Glutamatergic neuron (in vitro differentiated cells): ENCODE measurements at regions not wholly inside any gene's neighbourhood (a gene's known extent, or its start where the extent isn't known, plus 50 kb on each side); places are given as distances from the start of the nearest gene placed in this dataset.

Experiments used
- DNase-seq: peaks from one replicate; pipeline ENCODE4 v3.0.0; 2022
- H3K27ac Mint-ChIP-seq: one replicate; pipeline ENCODE4 v1.8.0; 2020; ENCODE audit warnings: mild to moderate bottlenecking, mixed read lengths, inconsistent platforms; ENCODE audit not compliant: unreplicated experiment
- H3K27me3 Mint-ChIP-seq: one replicate; pipeline ENCODE4 v1.8.0; 2020; ENCODE audit warnings: mild to moderate bottlenecking, moderate library complexity, mixed read lengths, inconsistent platforms; ENCODE audit not compliant: unreplicated experiment
- H3K36me3 Mint-ChIP-seq: one replicate; pipeline ENCODE4 v1.8.0; 2020; ENCODE audit warnings: mild to moderate bottlenecking, mixed read lengths, inconsistent platforms; ENCODE audit not compliant: unreplicated experiment
- H3K4me1 Mint-ChIP-seq: one replicate; pipeline ENCODE4 v1.8.0; 2020; ENCODE audit warnings: mild to moderate bottlenecking, low read depth, mixed read lengths, inconsistent platforms; ENCODE audit not compliant: unreplicated experiment
- H3K4me3 Mint-ChIP-seq: one replicate; pipeline ENCODE4 v1.8.0; 2020; ENCODE audit warnings: mild to moderate bottlenecking, mixed read lengths, inconsistent platforms; ENCODE audit not compliant: unreplicated experiment
- H3K9me3 Mint-ChIP-seq: one replicate; pipeline ENCODE4 v1.8.0; 2020; ENCODE audit warnings: mild to moderate bottlenecking, moderate library complexity, mixed read lengths, inconsistent platforms; ENCODE audit not compliant: unreplicated experiment
- TF ChIP-seq, protein P1 (sequence below): fragments of 200-600 bp; sonication (generic); IDR thresholded peaks from one replicate; pipeline ENCODE4 v1.5.0; 2021; ENCODE audit not compliant: partially characterized antibody, unreplicated experiment

DNA sequence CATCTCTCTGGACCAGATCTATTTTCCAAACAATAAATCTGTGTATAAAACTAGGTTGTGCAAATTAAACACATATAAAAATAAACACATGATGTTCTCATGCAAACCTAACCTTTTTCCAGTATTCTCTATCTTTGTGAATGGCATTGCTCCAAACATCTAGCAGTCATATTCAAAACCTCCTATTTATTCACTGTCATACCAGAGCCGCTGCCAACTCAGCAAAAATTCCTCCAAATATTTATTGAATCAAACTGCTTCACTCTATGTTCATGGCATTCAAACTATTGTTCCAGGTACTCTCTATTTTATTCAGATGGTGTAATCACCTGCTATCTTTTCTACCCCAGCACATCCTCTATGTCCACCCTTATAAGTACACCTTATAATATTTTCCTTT lies 652.1 kb upstream of the RIOK2 start:
- TF ChIP-seq, protein P1, sequence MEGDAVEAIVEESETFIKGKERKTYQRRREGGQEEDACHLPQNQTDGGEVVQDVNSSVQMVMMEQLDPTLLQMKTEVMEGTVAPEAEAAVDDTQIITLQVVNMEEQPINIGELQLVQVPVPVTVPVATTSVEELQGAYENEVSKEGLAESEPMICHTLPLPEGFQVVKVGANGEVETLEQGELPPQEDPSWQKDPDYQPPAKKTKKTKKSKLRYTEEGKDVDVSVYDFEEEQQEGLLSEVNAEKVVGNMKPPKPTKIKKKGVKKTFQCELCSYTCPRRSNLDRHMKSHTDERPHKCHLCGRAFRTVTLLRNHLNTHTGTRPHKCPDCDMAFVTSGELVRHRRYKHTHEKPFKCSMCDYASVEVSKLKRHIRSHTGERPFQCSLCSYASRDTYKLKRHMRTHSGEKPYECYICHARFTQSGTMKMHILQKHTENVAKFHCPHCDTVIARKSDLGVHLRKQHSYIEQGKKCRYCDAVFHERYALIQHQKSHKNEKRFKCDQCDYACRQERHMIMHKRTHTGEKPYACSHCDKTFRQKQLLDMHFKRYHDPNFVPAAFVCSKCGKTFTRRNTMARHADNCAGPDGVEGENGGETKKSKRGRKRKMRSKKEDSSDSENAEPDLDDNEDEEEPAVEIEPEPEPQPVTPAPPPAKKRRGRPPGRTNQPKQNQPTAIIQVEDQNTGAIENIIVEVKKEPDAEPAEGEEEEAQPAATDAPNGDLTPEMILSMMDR, result no peak
- Mint-ChIP-seq H3K4me1 (no peaks in the 10 kb centered on the region), H3K27ac (no peak overlapping the region), H3K27me3 (no peaks in the 10 kb centered on the region), H3K4me3 (no peak overlapping the region), H3K36me3 (no peaks in the 10 kb centered on the region), H3K9me3 (no peaks in the 10 kb centered on the region)
- DNase-seq, result no peak

DNA sequence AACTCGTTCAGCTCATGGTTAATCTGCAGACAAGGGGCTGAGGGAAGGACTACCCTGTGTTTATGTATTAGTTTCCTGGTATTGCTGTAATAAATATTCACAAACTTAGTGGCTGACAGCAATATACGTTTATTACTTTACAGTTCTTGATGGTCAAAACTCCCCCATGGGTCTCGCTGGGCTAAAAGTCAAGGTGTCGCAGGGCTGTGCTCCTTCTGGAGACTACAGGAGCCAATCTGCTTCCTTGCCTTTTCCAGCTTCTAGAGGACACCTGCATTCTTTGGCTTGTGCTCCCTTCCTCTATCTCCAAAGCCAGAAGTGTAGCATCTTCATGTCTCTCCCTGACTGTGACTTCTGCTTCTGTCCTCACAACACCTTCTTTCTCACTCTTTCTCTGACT lies 653.8 kb upstream of the RIOK2 start:
- TF ChIP-seq, protein P1, result no peak
- H3K36me3 Mint-ChIP-seq, result no peaks in the 10 kb centered on the region
- H3K4me3 Mint-ChIP-seq, result no peak overlapping the region
- no peaks in the 10 kb centered on the region for H3K4me1 Mint-ChIP-seq
- no peaks in the 10 kb centered on the region for H3K27me3 Mint-ChIP-seq
- no peak overlapping the region for H3K27ac Mint-ChIP-seq
- H3K9me3 Mint-ChIP-seq, result no peaks in the 10 kb centered on the region
- DNase-seq, result no peak

DNA sequence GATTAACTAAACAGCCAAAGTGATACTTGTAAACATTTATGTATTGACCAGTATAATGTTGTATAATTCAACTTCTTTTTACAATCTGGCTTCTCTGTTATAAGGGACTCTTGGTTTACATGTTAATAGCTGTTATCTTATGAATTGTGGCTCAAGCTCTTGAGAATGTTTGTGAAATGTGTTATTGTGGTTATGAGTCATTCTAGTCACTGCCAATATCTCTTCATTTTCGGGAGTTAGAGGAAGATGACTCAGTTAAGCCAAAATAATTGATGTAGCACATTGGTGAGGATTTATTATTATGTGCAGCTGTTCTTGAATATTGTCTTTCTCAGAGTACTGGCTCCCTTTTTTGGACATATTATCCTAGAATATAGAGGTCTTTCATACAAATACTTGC lies 655.2 kb upstream of the RIOK2 start:
- H3K9me3 Mint-ChIP-seq, result no peaks in the 10 kb centered on the region
- no peak for DNase-seq
- H3K27me3 Mint-ChIP-seq, result no peaks in the 10 kb centered on the region
- no peaks in the 10 kb centered on the region for H3K36me3 Mint-ChIP-seq
- TF ChIP-seq, protein P1, result no peak
- no peak overlapping the region for H3K4me3 Mint-ChIP-seq
- no peak overlapping the region for H3K27ac Mint-ChIP-seq
- no peaks in the 10 kb centered on the region for H3K4me1 Mint-ChIP-seq

DNA sequence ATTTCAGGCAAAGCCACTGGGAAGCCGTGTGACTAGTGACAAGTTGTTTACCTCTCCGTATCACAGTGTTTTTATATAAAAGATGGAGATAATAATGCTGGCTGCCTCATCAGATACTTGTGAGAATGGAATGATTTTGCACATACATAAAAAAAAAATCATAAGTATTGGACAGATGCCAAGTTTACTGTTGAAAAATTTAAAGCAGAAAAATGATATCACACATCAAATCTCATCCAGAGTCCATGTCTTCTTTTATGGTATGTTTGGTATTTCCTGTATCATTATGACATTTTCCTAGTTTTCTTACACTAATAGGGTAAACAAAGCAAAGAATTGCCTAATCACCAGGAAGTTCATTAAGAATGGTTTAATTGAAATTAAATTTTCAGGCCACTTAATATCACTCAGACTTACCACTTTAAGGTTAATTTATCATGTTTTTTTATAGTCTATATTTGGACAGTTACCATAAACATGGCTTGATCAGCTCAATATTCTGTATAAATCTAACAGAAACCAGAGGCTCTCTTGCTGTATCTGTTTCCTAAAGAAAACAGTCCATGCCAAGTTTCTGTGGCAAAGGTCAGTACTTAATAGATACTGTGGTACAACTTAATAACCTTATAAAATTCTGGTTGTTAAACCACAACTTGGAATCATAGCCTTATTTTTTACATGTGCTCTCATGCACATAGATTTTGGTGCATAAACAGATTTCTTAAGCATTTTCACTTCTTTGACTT lies 656.5 kb upstream of the RIOK2 start:
- H3K36me3 Mint-ChIP-seq, result no peaks in the 10 kb centered on the region
- DNase-seq, result no peak
- no peaks in the 10 kb centered on the region for H3K27me3 Mint-ChIP-seq
- H3K27ac Mint-ChIP-seq, result no peak overlapping the region
- no peak overlapping the region for H3K4me3 Mint-ChIP-seq
- H3K4me1 Mint-ChIP-seq, result no peaks in the 10 kb centered on the region
- TF ChIP-seq, protein P1, result no peak
- H3K9me3 Mint-ChIP-seq, result no peaks in the 10 kb centered on the region

DNA sequence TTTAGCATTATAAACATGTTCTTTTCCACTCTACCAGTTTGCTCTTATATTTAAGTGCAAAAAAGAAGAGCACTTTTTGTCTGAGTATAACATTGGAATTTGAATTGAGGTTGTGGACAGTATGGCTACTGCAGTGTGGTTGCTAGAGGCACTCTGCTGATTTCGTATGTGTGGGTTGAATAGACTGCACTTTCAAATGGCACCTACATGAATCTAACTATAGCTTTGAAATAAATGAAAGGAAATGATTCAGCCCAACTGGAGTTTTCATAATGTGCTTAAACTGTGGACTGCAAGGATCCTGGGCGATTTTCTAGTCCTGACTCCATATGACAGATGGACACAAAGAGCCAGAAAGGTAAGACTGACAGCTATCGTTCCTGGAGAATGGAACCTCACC lies 657.6 kb upstream of the RIOK2 start:
- Mint-ChIP-seq H3K9me3 (no peaks in the 10 kb centered on the region), H3K27ac (no peak overlapping the region), H3K4me1 (no peaks in the 10 kb centered on the region), H3K27me3 (no peaks in the 10 kb centered on the region), H3K36me3 (no peaks in the 10 kb centered on the region), H3K4me3 (no peak overlapping the region)
- DNase-seq, result no peak
- TF ChIP-seq, protein P1, result no peak
